ENCODE measurements at regions not wholly inside any gene's neighbourhood (a gene's known extent, or its start where the extent isn't known, plus 50 kb on each side); places are given as distances from the start of the nearest gene placed in this dataset.

GRCh38 chr12:126773491-126773890, 1493.5 kb upstream of the TMEM132C start:
- Histone ChIP-seq H3K9ac (ENCODE audit: insufficient read depth in 1 of 2, low read length in 2 of 2) (no peak overlapping the region), H3K27ac (ENCODE audit: low read depth in 1 of 2, low read length in 1 of 2) (no peak overlapping the region), H3K9me3 (ENCODE audit: control insufficient read depth in 4 of 4, insufficient read depth in 3 of 4, low read length in 3 of 4) (no peaks in the 10 kb centered on the region), H3K4me3 (no peak overlapping the region), H3K36me3 (ENCODE audit: control insufficient read depth in 4 of 4, insufficient read depth in 4 of 4, low read length in 4 of 4) (no peaks in the 10 kb centered on the region), H3K4me1 (ENCODE audit: control insufficient read depth in 5 of 5, insufficient read depth in 5 of 5, low read length in 5 of 5) (no peaks in the 10 kb centered on the region), H3K27me3 (ENCODE audit: control insufficient read depth in 3 of 3, insufficient read depth in 3 of 3, low read length in 2 of 3) (no peaks in the 10 kb centered on the region)
- WGBS, 2 donors: 86 to 97% methylated on average over 1 of the region's 1 CpG
- ATAC-seq (ENCODE audit: insufficient read depth, low FRiP score): no peak
- no peak for TF ChIP-seq CTCF (IDR thresholded peaks at IDR 0.05; ENCODE audit: control extremely low read depth, extremely low read depth)
- no peak for DNase-seq

- Histone ChIP-seq H3K9ac (ENCODE audit: insufficient read depth in 1 of 2, low read length in 2 of 2) (no peak overlapping the region), H3K4me1 (ENCODE audit: control insufficient read depth in 5 of 5, insufficient read depth in 5 of 5, low read length in 5 of 5) (no peaks in the 10 kb centered on the region), H3K27ac (ENCODE audit: low read depth in 1 of 2, low read length in 1 of 2) (no peak overlapping the region), H3K36me3 (ENCODE audit: control insufficient read depth in 4 of 4, insufficient read depth in 4 of 4, low read length in 4 of 4) (no peaks in the 10 kb centered on the region), H3K27me3 (ENCODE audit: control insufficient read depth in 3 of 3, insufficient read depth in 3 of 3, low read length in 2 of 3) (peaks cover 0 to 5% (median 0%) of the 10 kb centered on the region in 3 donors), H3K4me3 (no peak overlapping the region), H3K9me3 (ENCODE audit: control insufficient read depth in 4 of 4, insufficient read depth in 3 of 4, low read length in 3 of 4) (no peaks in the 10 kb centered on the region)
- TF ChIP-seq CTCF (IDR thresholded peaks at IDR 0.05; ENCODE audit: control extremely low read depth, extremely low read depth): no peak
- WGBS, 2 donors: 89 to 90% methylated on average over 6 of the region's 6 CpGs
- no peak for DNase-seq
- ATAC-seq (ENCODE audit: insufficient read depth, low FRiP score): no peak
These were observed 1490.8 kb upstream of the TMEM132C start for GRCh38 chr12:126776026-126776655.

- no peak for TF ChIP-seq CTCF (IDR thresholded peaks at IDR 0.05; ENCODE audit: control extremely low read depth, extremely low read depth)
- Histone ChIP-seq H3K4me1 (ENCODE audit: control insufficient read depth in 5 of 5, insufficient read depth in 5 of 5, low read length in 5 of 5) (no peaks in the 10 kb centered on the region), H3K36me3 (ENCODE audit: control insufficient read depth in 4 of 4, insufficient read depth in 4 of 4, low read length in 4 of 4) (no peaks in the 10 kb centered on the region), H3K9ac (ENCODE audit: insufficient read depth in 1 of 2, low read length in 2 of 2) (no peak overlapping the region), H3K27me3 (ENCODE audit: control insufficient read depth in 3 of 3, insufficient read depth in 3 of 3, low read length in 2 of 3) (peaks cover 0 to 5% (median 0%) of the 10 kb centered on the region in 3 donors), H3K9me3 (ENCODE audit: control insufficient read depth in 4 of 4, insufficient read depth in 3 of 4, low read length in 3 of 4) (no peaks in the 10 kb centered on the region), H3K4me3 (no peak overlapping the region), H3K27ac (ENCODE audit: low read depth in 1 of 2, low read length in 1 of 2) (no peak overlapping the region)
- ATAC-seq (ENCODE audit: insufficient read depth, low FRiP score) (no peak), DNase-seq (no peak)
- WGBS, 2 donors: 86 to 96% methylated on average over 5 of the region's 5 CpGs
These were observed 1486.6 kb upstream of the TMEM132C start for GRCh38 chr12:126780343-126780742.

- ATAC-seq (ENCODE audit: insufficient read depth, low FRiP score) (no peak), DNase-seq (no peak)
- Histone ChIP-seq H3K36me3 (ENCODE audit: control insufficient read depth in 4 of 4, insufficient read depth in 4 of 4, low read length in 4 of 4) (no peaks in the 10 kb centered on the region), H3K27me3 (ENCODE audit: control insufficient read depth in 3 of 3, insufficient read depth in 3 of 3, low read length in 2 of 3) (peaks cover 0 to 5% (median 0%) of the 10 kb centered on the region in 3 donors), H3K9me3 (ENCODE audit: control insufficient read depth in 4 of 4, insufficient read depth in 3 of 4, low read length in 3 of 4) (no peaks in the 10 kb centered on the region), H3K4me3 (no peak overlapping the region), H3K27ac (ENCODE audit: low read depth in 1 of 2, low read length in 1 of 2) (no peak overlapping the region), H3K4me1 (ENCODE audit: control insufficient read depth in 5 of 5, insufficient read depth in 5 of 5, low read length in 5 of 5) (peaks cover 0 to 1% (median 0%) of the 10 kb centered on the region in 5 donors), H3K9ac (ENCODE audit: insufficient read depth in 1 of 2, low read length in 2 of 2) (no peak overlapping the region)
- 38 to 65% methylated on average over 3 of the region's 3 CpGs for WGBS, 2 donors
- no peak for TF ChIP-seq CTCF (IDR thresholded peaks at IDR 0.05; ENCODE audit: control extremely low read depth, extremely low read depth)
These were observed 1485.4 kb upstream of the TMEM132C start for GRCh38 chr12:126781593-126781992.
